ES-I3 (cell line): ENCODE measurements at regions not wholly inside any gene's neighbourhood (a gene's known extent, or its start where the extent isn't known, plus 50 kb on each side); places are given as distances from the start of the nearest gene placed in this dataset.
"Not testable (repeated sequence)": the region's sequence is repeated elsewhere in the genome, so short reads cannot be mapped to it uniquely, and the experiment has no call there.

Experiments used
- H3K36me3 ChIP-seq: 2 replicates; pipeline ENCODE4 v1.6.1; 2013; ENCODE audit warnings: mild to moderate bottlenecking, low read length, control low read depth, moderate library complexity; ENCODE audit not compliant: insufficient read depth
- H3K4me1 ChIP-seq: 2 replicates; pipeline ENCODE4 v1.6.1; 2013; ENCODE audit warnings: mild to moderate bottlenecking, control low read depth, low read length; ENCODE audit not compliant: insufficient read depth
- H3K9ac ChIP-seq: 2 replicates; pipeline ENCODE4 v1.6.1; 2013; ENCODE audit warnings: low read depth, mild to moderate bottlenecking, low read length, moderate library complexity
- H3K9me3 ChIP-seq: 2 replicates; pipeline ENCODE4 v1.6.1; 2013; ENCODE audit warnings: mild to moderate bottlenecking, low read length, moderate library complexity; ENCODE audit not compliant: control insufficient read depth, insufficient read depth

DNA sequence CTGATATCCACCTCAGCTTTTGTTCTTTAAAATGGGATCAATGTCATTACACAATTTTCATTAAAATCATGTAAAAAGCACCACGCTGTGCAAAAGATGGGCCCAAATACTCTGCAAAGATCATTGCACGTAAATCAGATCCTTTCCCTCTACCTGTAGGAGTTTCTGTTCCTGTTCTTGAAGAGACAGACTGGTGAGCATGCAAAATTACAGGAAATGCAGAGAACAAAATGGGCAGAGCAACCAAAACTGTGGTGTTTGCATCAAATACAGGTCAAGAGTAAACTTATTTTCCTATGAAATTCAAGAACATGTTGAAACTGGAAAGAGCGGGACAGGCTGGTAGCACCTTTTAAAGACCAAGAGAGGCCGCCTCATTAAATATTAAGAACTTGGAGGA lies 294.9 kb upstream of the ADGRL2 start:
- H3K9me3 ChIP-seq = no peaks in the 10 kb centered on the region; the same call in 1 of the 2 replicates

DNA sequence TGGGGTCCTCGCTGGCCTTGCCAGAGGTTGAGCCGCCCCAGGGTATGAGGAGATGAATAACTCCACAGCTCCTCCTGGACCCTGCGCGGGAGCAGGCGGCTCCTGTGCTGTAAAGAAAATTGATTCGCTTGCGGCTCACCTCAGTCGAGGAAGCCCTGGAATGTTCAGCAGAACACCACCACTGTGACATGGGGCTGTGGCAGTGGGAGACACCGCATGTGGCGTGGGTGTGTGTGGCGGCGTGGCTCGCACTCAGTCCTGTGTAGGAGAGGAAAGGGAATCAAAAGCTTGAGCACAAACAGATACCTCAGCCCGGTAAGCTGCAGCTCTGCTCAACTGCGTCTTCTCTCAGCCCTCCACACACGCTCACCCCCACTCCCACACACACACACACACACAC lies 295.9 kb upstream of the ADGRL2 start:
- not testable (repeated sequence) for H3K36me3 ChIP-seq, H3K9me3 ChIP-seq, H3K9ac ChIP-seq
- peaks cover 16% of the 10 kb centered on the region for H3K4me1 ChIP-seq

More for the DNA sequence above, 294.9 kb upstream of the ADGRL2 start:
- no peaks in the 10 kb centered on the region for H3K36me3 ChIP-seq
- peaks cover 20% of the 10 kb centered on the region for H3K4me1 ChIP-seq
- H3K9ac ChIP-seq = no peak overlapping the region

DNA sequence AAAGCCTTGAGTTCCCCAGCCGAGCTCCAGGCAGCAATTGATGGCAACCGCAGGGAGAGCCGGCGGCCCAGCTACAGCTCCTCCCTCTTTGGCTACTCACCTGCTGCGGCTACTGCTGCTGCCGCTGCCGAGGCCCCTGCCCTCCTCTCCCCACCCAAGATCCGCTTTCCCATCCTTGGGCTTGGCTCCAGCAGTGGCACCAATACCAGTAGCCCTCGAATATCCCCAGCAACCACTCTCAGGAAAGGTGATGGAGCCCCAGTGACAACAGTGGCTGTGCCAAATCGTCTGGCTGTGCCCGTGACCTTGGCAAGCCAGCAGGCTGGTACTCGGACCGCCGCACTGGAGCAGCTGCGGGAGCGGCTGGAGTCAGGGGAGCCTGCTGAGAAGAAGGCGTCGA lies 298.0 kb upstream of the ADGRL2 start:
- not testable (repeated sequence) for H3K36me3 ChIP-seq, H3K4me1 ChIP-seq, H3K9me3 ChIP-seq, H3K9ac ChIP-seq

DNA sequence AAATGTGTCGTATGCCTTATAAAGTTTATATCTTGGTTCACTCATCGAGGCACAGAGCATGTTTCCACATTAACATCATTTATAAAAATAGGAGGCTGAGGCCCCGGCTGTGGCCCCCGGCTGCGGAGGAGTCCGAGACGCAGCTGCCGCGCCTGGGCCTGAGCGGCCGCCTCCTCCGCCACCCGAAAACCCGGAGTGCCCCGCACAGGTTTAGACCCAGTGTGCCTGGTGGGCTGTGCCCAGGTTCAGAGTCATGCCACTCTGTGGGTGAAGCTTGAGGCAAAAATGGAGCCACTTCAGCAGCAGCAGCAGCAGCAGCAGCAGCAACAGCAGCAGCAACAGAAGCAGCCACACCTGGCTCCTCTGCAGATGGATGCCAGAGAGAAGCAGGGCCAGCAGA lies 299.2 kb upstream of the ADGRL2 start:
- H3K9me3 ChIP-seq, H3K36me3 ChIP-seq, H3K4me1 ChIP-seq, H3K9ac ChIP-seq: not testable (repeated sequence)

DNA sequence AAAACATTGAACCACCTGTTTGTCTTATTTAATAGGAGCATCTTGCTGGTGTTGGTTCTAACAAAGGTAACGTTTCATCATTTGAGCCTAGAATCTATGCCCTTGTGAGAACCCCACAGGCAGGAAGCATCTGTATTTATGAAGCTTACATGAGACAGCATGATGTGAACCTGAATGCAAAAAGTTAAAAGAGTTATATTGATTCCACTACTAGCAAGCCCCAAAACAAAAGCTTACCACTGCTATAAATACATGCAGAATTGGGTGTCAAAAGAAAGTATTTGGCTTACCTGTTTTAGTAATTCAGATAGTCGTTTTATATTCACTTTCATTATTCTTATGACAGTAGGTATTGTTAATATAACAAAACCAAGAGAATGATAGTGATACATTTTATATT lies 301.2 kb upstream of the ADGRL2 start:
- H3K4me1 ChIP-seq = no peaks in the 10 kb centered on the region
- H3K36me3 ChIP-seq = no peaks in the 10 kb centered on the region
- H3K9ac ChIP-seq = no peak overlapping the region
- H3K9me3 ChIP-seq = no peaks in the 10 kb centered on the region

DNA sequence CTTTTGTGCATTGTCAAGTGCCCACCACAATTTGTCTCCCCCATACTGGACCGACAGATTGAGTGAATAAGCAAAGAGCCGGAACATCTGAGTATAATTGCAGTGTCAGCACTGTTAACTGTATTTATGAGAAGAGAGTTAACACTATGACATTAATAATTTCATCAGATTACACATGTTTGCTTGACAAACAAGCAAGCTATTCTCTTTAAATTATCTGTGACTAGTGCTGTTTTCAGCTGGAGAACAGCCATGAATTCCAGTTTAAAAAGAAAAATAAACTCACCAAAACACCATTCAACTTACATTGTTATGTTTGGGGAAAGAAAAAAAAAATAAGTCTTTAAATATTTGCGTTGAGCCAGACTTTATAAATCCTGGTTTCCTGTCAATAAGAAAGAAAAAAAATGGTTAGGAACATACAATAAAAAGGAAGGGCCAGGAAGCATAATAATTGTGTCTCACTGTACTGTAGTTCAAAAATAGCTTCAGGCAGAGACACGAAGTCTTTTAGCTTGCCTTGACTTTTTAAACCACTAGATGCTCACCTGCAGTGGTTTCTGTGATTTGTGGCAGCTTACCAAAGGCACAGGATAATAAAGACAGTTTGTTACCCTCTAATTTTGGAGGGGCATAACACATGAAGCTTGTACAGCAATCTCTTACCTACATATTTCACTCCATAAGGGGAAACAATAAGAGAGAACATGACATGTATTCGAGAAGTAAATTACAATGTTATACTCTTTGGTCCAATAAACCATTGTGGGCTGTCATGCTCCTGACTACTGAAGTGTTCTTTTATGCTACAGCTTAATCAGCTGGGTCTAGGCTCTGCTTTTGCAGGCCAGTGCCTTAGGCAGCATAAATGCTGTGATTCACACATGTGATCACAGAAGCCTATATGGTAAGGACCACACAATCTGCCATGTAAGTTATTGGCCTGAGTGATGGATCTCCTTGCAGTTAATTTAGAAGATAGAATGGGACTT lies 302.0 kb upstream of the ADGRL2 start:
- Histone ChIP-seq H3K9me3 (no peaks in the 10 kb centered on the region), H3K4me1 (no peaks in the 10 kb centered on the region), H3K36me3 (no peaks in the 10 kb centered on the region), H3K9ac (no peak overlapping the region)

DNA sequence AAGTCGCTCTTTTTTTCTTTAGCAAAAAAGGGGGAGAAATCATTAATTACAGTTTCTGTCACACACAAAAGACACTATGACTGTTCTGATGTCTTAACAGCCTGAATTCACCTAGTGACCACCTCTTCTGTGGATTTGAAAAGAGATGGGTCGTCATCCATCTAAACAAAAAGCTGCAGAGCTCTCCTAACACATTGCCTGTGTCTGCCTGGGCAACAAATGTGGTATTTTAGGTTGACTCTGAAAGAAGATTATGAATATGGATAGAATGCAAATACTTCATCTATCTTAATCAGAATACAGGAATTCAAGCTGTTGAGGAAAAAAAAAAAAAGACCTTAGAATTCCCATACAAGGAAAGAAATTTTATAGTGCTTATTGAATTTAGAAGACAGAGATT lies 304.4 kb upstream of the ADGRL2 start:
- Histone ChIP-seq H3K9me3 (no peaks in the 10 kb centered on the region), H3K4me1 (no peaks in the 10 kb centered on the region), H3K36me3 (no peaks in the 10 kb centered on the region), H3K9ac (no peak overlapping the region)

DNA sequence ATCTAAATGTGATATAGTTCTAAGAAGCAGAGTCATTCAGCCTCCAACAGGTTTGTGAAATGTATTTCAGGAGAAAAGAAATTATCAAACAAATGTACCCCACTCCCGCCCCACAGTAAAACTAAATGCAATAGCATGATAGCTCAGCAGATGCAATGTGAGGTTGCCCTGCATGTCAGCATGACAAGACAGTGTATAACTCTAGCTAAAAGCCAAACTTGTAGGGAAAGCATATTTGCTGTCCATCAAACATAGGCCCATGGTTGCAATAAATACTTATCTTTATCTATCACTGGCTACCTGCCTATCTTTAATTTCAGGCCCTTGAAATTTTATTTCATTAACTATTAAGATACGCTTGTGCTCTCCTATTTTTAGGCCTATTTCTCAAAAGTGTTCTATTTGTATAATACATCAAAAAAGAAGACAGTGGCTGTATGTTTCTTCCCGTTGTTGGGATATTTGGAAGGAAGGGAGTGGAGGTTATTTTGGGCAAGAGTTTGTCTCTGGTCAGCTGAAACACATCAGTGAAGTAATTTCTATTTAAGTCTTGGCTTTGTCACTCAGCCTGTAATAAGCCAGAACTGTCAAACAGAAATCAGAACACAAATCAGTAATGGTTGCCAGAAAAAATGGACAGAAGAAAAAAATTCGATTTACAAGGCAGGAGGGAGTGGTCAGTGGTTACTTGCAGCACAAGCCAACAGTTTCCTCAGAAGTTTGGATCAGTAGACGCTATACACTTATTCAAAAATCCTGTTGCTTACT lies 307.4 kb upstream of the ADGRL2 start:
- H3K9ac ChIP-seq = no peak overlapping the region
- no peaks in the 10 kb centered on the region for H3K36me3 ChIP-seq
- no peaks in the 10 kb centered on the region for H3K4me1 ChIP-seq
- peaks cover 4% of the 10 kb centered on the region; the same call in 1 of the 2 replicates for H3K9me3 ChIP-seq

DNA sequence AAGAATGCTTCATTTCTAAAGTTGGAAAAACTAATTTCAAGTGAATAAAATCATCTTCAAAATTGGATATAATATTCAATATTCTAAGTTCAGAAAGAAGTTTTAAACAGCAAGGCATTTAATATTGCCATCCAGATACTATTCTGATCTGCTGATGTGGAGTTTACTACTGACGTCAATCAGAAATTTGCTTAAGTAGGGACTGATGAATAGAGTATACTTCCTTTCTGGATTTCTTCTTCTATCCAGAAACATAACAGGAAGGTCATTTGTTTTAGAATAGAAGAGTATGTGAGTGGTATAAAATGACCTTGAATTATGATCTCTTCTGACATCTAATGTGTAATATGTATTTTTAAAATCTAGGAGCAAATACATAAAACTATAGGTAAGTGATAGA lies 308.1 kb upstream of the ADGRL2 start:
- H3K36me3 ChIP-seq = no peaks in the 10 kb centered on the region
- H3K4me1 ChIP-seq = no peaks in the 10 kb centered on the region
- H3K9me3 ChIP-seq = peaks cover 4% of the 10 kb centered on the region; the same call in 1 of the 2 replicates
- no peak overlapping the region for H3K9ac ChIP-seq

DNA sequence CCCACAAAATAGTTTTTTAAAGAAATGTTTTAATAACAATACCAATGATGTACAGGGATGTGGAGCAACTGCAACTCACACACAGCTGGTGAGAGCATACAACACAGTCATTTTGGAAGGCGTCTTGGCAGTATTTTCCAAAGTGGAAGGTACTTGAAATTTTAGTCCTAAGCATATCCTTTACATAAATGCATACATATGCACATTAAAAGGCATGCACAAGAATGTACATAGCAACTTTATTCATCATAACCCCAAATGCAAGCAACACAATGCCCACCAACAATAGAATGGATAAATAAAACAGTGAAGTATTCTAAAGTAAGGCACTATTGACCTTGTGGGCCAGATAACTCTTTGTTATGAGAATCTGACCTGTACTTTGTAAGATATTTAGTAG lies 310.1 kb upstream of the ADGRL2 start:
- Histone ChIP-seq H3K9ac (no peak overlapping the region), H3K4me1 (no peaks in the 10 kb centered on the region), H3K9me3 (peaks cover 4% of the 10 kb centered on the region; the same call in 1 of the 2 replicates), H3K36me3 (no peaks in the 10 kb centered on the region)

DNA sequence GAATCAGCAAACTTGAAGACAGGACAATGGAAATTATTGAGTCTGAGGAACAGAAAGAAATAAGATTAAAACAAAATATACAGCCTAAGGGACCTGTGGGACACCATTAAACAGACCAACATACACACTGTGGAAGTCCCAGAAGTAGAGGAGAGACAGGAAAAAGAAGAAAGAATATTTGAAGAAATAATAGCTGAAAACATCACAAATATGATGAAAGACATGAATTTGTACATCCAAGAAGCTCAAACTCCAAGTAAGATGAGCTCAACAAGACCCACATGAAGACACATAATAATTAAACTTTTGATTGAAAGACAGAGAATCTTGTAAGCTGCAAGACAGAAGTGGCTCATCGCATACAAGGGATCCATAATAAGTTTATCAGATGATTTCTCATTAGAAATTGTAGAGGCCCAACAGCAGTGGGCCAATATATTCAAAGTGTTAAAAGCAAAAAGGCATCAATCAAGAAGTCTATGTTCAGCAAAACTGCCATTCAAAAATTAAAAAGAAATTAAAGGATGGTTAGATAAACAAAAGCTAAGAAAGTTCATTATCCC lies 311.3 kb upstream of the ADGRL2 start:
- H3K9ac ChIP-seq = no peak overlapping the region
- peaks cover 4% of the 10 kb centered on the region; the same call in 1 of the 2 replicates for H3K9me3 ChIP-seq
- no peaks in the 10 kb centered on the region for H3K36me3 ChIP-seq
- no peaks in the 10 kb centered on the region for H3K4me1 ChIP-seq

DNA sequence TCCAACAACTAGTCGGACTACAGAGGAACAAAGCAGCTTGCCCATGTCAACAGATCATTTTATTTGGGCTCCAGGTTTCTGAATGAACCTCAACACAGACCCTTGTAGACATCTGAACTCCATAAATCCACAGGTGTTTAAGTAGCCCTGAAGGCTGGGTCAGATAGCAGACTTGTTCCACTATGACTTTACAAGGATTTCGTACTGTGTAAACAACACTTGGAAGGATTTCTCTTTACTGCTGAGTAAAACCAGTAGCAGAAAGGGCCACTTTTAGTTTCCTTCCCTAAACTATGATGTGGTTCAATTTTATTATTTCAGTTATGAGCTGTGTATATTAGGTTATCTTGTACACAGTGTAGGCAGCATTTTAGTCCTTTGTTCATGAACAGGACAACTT lies 316.4 kb upstream of the ADGRL2 start:
- no peaks in the 10 kb centered on the region for H3K9me3 ChIP-seq
- H3K4me1 ChIP-seq = no peaks in the 10 kb centered on the region
- H3K36me3 ChIP-seq = no peaks in the 10 kb centered on the region

DNA sequence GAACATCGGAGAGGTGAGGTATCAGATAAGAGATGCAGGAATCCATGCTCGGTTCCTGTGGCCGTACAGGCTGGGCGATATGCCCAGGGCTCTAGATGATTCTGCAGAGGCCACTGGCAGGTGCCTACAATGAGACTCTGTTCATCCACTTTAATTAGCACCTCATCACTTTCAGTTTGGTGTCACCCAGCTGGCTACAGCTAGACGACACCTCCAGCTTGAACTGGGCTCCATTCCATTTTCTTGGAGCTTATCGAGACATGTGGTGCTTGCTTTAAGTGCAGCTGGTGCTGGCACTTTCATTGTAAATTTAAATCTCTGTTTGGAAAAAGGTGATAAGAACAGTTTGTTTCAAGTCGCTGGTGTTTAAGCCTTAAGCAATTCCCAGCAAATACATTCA lies 322.5 kb upstream of the ADGRL2 start:
- no peak overlapping the region for H3K9ac ChIP-seq

More for the DNA sequence above, 316.4 kb upstream of the ADGRL2 start:
- H3K9ac ChIP-seq = no peak overlapping the region

DNA sequence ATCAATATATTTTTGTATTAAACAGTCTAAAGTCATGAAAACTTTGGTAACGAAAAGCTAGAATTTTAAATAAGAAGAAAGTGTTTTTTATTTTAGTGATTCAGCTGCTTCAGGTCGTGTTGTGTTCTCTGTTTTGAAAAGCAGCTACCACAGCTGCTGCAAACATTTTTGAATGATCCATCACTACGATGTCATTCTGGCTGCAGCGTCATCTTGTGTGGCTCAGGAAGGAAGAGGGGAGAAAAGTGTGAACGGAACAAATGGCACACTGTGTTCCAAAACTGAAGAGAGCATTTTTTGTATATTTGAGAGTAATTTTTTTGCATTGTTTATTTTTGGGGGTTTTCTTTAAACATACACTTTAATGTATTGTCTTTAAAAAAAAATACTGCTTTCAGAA lies 323.0 kb upstream of the ADGRL2 start:
- 0 out of 2 replicates have a peak, but pooled peaks cover 4% of the 10 kb centered on the region for H3K4me1 ChIP-seq
- no peaks in the 10 kb centered on the region for H3K9me3 ChIP-seq
- H3K9ac ChIP-seq = no peak overlapping the region
- H3K36me3 ChIP-seq = no peaks in the 10 kb centered on the region

More for the DNA sequence above, 322.5 kb upstream of the ADGRL2 start:
- Histone ChIP-seq H3K9me3 (no peaks in the 10 kb centered on the region), H3K36me3 (no peaks in the 10 kb centered on the region), H3K4me1 (0 out of 2 replicates have a peak, but pooled peaks cover 4% of the 10 kb centered on the region)
